NT2/D1 (cell line): ENCODE measurements at regions not wholly inside any gene's neighbourhood (a gene's known extent, or its start where the extent isn't known, plus 50 kb on each side); places are given as distances from the start of the nearest gene placed in this dataset.

Experiments used
- SUZ12 ChIP-seq: IDR thresholded peaks from 2 replicates; pipeline ENCODE4 v1.6.1; 2011; ENCODE audit not compliant: insufficient read length, insufficient read depth; ENCODE audit errors: extremely low read depth
- YY1 ChIP-seq: IDR thresholded peaks from 2 replicates; pipeline ENCODE4 v1.6.1; 2011; ENCODE audit not compliant: insufficient read length, insufficient read depth

DNA sequence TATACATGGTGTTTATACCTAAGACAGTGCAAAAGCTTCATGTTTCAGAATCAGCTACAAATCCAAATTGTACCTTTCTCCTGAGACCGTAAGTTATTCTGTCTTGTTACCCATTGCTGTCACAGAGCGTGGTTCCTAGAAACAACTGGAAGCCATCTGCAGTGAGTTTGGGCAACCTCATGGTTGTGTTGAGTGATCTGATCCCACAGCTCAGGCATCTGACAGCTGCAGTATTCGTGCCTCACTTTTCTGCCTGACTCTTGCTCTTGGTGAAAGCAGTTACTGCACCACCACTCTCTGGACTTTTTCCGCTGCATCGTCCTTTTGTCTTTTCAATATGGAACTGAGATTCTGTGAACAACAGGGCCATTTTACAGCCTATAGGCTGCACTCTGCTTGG is 752.6 kb downstream of the MAFB start:
- no peak for TF ChIP-seq YY1
- TF ChIP-seq SUZ12, result no peak
